NB4 (cell line): ENCODE measurements at regions not wholly inside any gene's neighbourhood (a gene's known extent, or its start where the extent isn't known, plus 50 kb on each side); places are given as distances from the start of the nearest gene placed in this dataset.

ENCODE experiments used
- DNase-seq: peaks from one replicate; pipeline ENCODE4 v3.0.0; 2010; ENCODE audit warnings: low read depth
- H3K4me3 ChIP-seq: one replicate; pipeline ENCODE4 v1.5.1; 2011; ENCODE audit warnings: mild to moderate bottlenecking, low read depth, low read length, moderate library complexity
- MYC ChIP-seq: IDR thresholded peaks from 2 replicates; pipeline ENCODE4 v1.6.1; 2011; ENCODE audit warnings: low read depth, low read length
- POLR2A ChIP-seq: IDR thresholded peaks from 2 replicates; pipeline ENCODE4 v1.6.1; 2011; ENCODE audit warnings: mild to moderate bottlenecking; ENCODE audit not compliant: insufficient read length; ENCODE audit errors: extremely low read depth
- TF ChIP-seq, protein P1 (sequence below): IDR thresholded peaks from 2 replicates; pipeline ENCODE4 v1.6.1; 2011; ENCODE audit warnings: low read depth, low read length
- TF ChIP-seq, protein P2 (sequence below): IDR thresholded peaks from one replicate; pipeline ENCODE4 v1.5.1; 2012; ENCODE audit warnings: low read depth, low read length

DNA sequence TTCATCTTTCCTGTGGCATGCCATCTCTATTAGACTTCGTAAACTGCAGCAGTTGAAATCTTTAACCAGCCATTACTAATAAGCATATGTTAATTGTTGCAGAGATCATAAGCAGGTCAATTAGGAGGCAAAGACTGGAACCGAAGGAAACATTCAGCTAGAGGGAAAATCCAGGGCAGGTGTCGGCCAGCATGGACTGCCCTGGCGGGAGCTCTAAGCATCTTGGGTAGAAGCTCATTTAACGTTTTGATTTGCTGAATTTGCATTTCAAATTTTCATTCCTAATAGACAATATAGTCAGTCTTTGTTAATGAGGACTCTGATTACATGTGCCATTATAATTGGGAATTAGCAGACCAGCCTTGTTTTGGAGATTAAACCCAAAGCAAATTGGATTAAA is 238.6 kb downstream of the POU4F1 start:
- no peak overlapping the region for H3K4me3 ChIP-seq
- TF ChIP-seq, protein P1, sequence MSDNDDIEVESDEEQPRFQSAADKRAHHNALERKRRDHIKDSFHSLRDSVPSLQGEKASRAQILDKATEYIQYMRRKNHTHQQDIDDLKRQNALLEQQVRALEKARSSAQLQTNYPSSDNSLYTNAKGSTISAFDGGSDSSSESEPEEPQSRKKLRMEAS, result no peak
- no peak for TF ChIP-seq POLR2A
- TF ChIP-seq MYC, result no peak
- TF ChIP-seq, protein P2, sequence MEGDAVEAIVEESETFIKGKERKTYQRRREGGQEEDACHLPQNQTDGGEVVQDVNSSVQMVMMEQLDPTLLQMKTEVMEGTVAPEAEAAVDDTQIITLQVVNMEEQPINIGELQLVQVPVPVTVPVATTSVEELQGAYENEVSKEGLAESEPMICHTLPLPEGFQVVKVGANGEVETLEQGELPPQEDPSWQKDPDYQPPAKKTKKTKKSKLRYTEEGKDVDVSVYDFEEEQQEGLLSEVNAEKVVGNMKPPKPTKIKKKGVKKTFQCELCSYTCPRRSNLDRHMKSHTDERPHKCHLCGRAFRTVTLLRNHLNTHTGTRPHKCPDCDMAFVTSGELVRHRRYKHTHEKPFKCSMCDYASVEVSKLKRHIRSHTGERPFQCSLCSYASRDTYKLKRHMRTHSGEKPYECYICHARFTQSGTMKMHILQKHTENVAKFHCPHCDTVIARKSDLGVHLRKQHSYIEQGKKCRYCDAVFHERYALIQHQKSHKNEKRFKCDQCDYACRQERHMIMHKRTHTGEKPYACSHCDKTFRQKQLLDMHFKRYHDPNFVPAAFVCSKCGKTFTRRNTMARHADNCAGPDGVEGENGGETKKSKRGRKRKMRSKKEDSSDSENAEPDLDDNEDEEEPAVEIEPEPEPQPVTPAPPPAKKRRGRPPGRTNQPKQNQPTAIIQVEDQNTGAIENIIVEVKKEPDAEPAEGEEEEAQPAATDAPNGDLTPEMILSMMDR, result no peak
- DNase-seq, result no peak

DNA sequence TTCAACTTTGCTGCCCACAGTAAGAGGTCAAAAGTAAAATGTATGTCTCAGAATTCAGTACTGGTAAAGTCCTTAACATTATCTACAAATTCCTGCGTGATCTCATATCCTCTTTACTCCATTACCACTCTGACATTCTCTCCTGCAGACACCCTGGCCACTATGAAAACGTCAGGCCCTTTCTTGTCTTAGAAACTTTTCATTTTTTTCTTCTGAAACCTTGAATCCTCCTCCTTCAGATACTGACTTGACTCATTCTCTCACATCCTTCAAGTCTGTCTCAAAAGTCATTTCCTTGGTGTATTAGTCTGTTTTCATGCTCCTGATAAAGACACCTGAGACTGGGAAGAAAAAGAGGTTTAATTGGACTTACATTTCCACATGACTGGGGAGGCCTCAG is 262.3 kb downstream of the POU4F1 start:
- no peak for DNase-seq
- TF ChIP-seq, protein P2, result no peak
- TF ChIP-seq MYC, result no peak
- no peak for TF ChIP-seq POLR2A
- TF ChIP-seq, protein P1, result no peak
- no peak overlapping the region for H3K4me3 ChIP-seq

DNA sequence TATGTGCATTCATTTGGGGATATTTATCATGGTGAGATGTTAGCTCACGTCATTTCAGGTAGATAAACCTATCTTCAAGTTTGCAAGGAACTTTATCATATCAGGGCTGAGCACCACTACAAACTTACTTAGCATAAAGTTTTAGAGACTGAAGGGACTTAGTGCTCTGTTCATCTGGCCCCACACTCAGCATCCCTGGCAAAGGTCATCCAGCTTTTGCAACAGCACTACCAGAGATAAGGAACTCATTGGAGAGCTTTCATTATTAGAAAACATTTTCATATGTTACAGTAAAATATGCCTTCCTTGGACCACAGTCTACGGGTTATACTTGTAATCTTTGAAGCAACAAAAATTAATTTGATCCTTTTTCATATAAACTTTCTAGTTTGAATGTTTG is 263.4 kb downstream of the POU4F1 start:
- no peak overlapping the region for H3K4me3 ChIP-seq
- TF ChIP-seq, protein P2, result no peak
- TF ChIP-seq MYC (no peak), POLR2A (no peak)
- TF ChIP-seq, protein P1, result no peak
- no peak for DNase-seq

DNA sequence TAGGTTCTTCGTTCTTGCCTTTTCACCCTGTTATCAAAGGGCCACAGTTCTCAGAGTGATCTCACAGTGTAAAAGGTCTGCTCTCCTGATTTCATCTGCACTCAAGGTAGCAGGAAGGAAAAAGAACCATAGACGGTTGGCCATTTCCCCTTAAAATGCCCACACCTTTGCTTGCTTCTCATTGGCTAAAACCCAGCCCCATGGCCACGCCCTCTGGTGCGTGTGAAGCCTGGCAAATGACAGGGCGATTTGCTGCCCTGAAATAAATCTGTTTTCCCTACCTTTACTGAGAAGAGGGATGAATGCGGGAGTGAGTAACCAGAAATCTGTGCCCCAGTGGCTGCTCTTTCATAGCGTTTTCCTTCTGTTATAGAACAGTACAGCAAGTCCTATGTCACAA is 269.3 kb downstream of the POU4F1 start:
- no peak for DNase-seq
- no peak overlapping the region for H3K4me3 ChIP-seq
- TF ChIP-seq, protein P2, result no peak
- TF ChIP-seq MYC, result no peak
- TF ChIP-seq, protein P1, result no peak
- no peak for TF ChIP-seq POLR2A

DNA sequence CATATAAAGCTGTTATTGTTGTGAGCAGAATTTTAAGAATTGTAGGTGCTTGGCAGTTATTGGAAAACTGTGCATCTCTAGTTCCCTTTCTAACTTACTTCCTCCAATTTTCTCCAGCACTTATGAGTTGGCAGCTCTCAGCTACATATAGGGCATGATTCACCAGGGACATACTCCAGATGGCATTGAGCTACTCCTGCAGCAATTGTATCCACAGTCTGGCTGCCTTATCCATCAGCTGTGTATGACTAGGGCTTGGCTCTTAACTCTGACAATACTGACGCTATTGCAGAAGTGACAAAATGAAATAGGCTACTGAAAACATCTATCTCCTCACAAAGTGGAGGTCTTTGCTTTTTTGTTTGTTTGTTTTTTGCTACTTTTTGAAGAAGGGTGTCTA is 276.7 kb downstream of the POU4F1 start:
- TF ChIP-seq POLR2A, result no peak
- TF ChIP-seq MYC, result no peak
- TF ChIP-seq, protein P1, result no peak
- TF ChIP-seq, protein P2, result no peak
- no peak overlapping the region for H3K4me3 ChIP-seq
- peak; percentile 6 for DNase-seq

DNA sequence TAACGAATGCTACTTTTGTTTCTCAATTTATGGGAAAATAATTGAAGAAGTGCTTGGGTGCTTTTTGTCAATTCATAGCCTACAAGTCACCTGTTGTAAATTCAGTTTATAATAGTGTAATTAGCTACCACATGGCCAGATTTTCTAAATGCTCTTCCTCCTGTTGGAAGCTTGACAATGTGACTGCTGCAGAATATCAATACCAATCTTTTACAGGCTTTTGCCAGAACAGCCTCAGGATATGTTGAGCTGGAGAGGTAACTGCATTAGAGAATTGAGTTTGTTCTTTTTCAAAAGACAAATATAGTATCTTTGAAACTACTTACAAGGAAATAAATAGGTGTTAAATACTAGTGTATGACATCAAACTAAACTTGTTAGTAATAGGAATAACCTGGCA is 277.8 kb downstream of the POU4F1 start:
- no peak overlapping the region for H3K4me3 ChIP-seq
- DNase-seq, result no peak
- TF ChIP-seq MYC, result no peak
- TF ChIP-seq, protein P2, result no peak
- TF ChIP-seq, protein P1, result no peak
- TF ChIP-seq POLR2A, result no peak
